ENCODE measurements at regions not wholly inside any gene's neighbourhood (a gene's known extent, or its start where the extent isn't known, plus 50 kb on each side); places are given as distances from the start of the nearest gene placed in this dataset.

- no peak for TF ChIP-seq CTCF (IDR thresholded peaks at IDR 0.05; ENCODE audit: borderline replicate concordance)
- no peak overlapping the region for H3K4me3 ChIP-seq
- H3K9me3 ChIP-seq (replicated peaks), result no peaks in the 10 kb centered on the region
- H3K4me1 ChIP-seq, result peaks cover 15% of the 10 kb centered on the region
- no peaks in the 10 kb centered on the region for H3K36me3 ChIP-seq
- DNase-seq, result no peak
- H3K27me3 ChIP-seq (ENCODE audit: low read depth), result peaks cover 8% of the 10 kb centered on the region
- H3K27ac ChIP-seq (replicated peaks), result no peak overlapping the region
- intact Hi-C loops (cut with micrococcal nuclease), result no loop called here
Measured at GRCh38 chr6:137815692-137816091, 51.4 kb upstream of the TNFAIP3 start.

DNA sequence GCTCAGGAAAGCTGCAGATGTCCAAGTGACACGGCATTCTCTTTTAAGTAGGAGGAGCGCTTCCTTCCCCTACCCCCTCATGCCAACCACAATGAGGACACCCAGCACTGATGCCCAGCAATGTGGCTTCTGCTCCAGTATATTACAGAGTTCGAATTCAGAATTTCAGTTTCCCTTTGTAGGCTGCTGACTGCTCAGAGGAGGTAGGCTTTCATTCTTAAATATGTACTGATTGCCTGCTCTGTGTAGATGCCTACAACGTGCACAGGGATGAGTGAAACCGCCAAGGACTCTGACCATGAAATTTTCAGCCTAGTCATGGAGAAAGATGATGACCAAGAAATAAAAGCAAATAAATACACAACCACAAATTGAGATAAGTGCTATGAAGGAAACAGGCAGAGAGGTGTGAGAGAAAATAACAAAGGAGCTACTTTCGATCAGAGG, 50.9 kb upstream of the TNFAIP3 start:
- Histone ChIP-seq H3K9me3 (replicated peaks) (no peaks in the 10 kb centered on the region), H3K27ac (replicated peaks) (no peak overlapping the region), H3K36me3 (no peaks in the 10 kb centered on the region), H3K27me3 (ENCODE audit: low read depth) (peaks cover 8% of the 10 kb centered on the region), H3K4me1 (peaks cover 17% of the 10 kb centered on the region), H3K4me3 (no peak overlapping the region)
- DNase-seq, result no peak
- intact Hi-C loops (cut with micrococcal nuclease), result no loop called here
- no peak for TF ChIP-seq CTCF (IDR thresholded peaks at IDR 0.05; ENCODE audit: borderline replicate concordance)

GRCh38 chr6:137816688-137817618, 50.1 kb upstream of the TNFAIP3 start:
- no peaks in the 10 kb centered on the region for H3K36me3 ChIP-seq
- H3K27me3 ChIP-seq (ENCODE audit: low read depth), result peaks cover 8% of the 10 kb centered on the region
- H3K4me3 ChIP-seq, result no peak overlapping the region
- DNase-seq, result no peak
- H3K27ac ChIP-seq (replicated peaks), result no peak overlapping the region
- H3K4me1 ChIP-seq, result peaks cover 13% of the 10 kb centered on the region
- TF ChIP-seq CTCF (IDR thresholded peaks at IDR 0.05; ENCODE audit: borderline replicate concordance), result no peak
- no peaks in the 10 kb centered on the region for H3K9me3 ChIP-seq (replicated peaks)
- intact Hi-C loops (cut with micrococcal nuclease), result no loop called here

All from left ventricle myocardium inferior (tissue), 1 donor.